ENCODE measurements at regions not wholly inside any gene's neighbourhood (a gene's known extent, or its start where the extent isn't known, plus 50 kb on each side); places are given as distances from the start of the nearest gene placed in this dataset.
A peak's percentile ranks its signal among the peaks of the same experiment; 100 is the strongest.

DNA sequence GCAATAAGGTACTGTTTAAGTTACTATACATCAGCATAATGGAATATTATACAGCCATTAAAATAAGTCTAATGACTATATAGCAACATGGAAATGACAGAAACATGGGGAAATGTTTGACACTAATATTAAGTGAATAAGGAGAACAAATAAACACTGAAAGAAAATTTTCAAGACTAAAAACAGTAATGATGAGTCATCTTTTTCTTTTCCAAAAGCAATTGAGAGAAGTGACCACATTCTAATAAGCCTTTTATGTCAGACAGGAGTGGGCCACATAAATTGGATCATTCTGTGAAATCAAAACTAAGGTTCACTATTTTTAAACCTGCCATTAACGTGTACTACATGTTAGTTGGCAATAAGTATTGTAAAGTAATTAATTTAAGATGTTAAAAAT, 187.5 kb downstream of the AHR start:
- intact Hi-C loops (cut with DNase I): no loop called here
- peak overlapping the region in 1 of 3 donors; percentile 98 for H3K27ac ChIP-seq
- ATAC-seq: no peak
- no peaks in the 10 kb centered on the region for H3K36me3 ChIP-seq
- no peaks in the 10 kb centered on the region for H3K9me3 ChIP-seq
- 88% methylated on average over 1 of the region's 1 CpG for WGBS (ENCODE audit: insufficient coverage, low coverage, low lambda C conversion rate, missing lambda C conversion rate)
- TF ChIP-seq CTCF (IDR thresholded peaks at IDR 0.05) (no peak), POLR2A (IDR thresholded peaks at IDR 0.05) (no peak)
- H3K4me1 ChIP-seq: peaks cover 0 to 28% (median 10%) of the 10 kb centered on the region in 4 donors
- no peaks in the 10 kb centered on the region for H3K27me3 ChIP-seq
- H3K4me3 ChIP-seq: no peak overlapping the region
- DNase-seq: no peak

GRCh38 chr7:17486835-17487234, 188.4 kb downstream of the AHR start:
- intact Hi-C loops (cut with DNase I): no loop called here

GRCh38 chr7:17487343-17487742, 188.9 kb downstream of the AHR start:
- peak in 1 of 4 donors; percentile 21 for TF ChIP-seq CTCF (IDR thresholded peaks at IDR 0.05)
- TF ChIP-seq POLR2A (IDR thresholded peaks at IDR 0.05): no peak
- DNase-seq: no peak
- intact Hi-C loops (cut with DNase I): no loop called here
- Histone ChIP-seq H3K4me1 (peaks cover 0 to 28% (median 10%) of the 10 kb centered on the region in 4 donors), H3K36me3 (no peaks in the 10 kb centered on the region), H3K27ac (peak overlapping the region; percentile 58 to 98 (median 89)), H3K27me3 (no peaks in the 10 kb centered on the region), H3K9me3 (no peaks in the 10 kb centered on the region), H3K4me3 (no peak overlapping the region)
- 47% methylated on average over 2 of the region's 2 CpGs for WGBS (ENCODE audit: insufficient coverage, low coverage, low lambda C conversion rate, missing lambda C conversion rate)
- peak; percentile 68 to 83 (median 75) for ATAC-seq

More at GRCh38 chr7:17486835-17487234, 188.4 kb downstream of the AHR start:
- no peaks in the 10 kb centered on the region for H3K27me3 ChIP-seq
- no peaks in the 10 kb centered on the region for H3K36me3 ChIP-seq
- WGBS (ENCODE audit: insufficient coverage, low coverage, low lambda C conversion rate, missing lambda C conversion rate): 53% methylated on average over 2 of the region's 2 CpGs
- peak in 1 of 3 donors; percentile 63 for DNase-seq
- no peaks in the 10 kb centered on the region for H3K9me3 ChIP-seq
- H3K4me3 ChIP-seq: no peak overlapping the region
- peak; percentile 89 to 95 (median 91) for ATAC-seq
- peaks cover 0 to 28% (median 10%) of the 10 kb centered on the region in 4 donors for H3K4me1 ChIP-seq
- peak overlapping the region; percentile 58 to 98 (median 89) for H3K27ac ChIP-seq
- TF ChIP-seq CTCF (IDR thresholded peaks at IDR 0.05): no peak
- TF ChIP-seq POLR2A (IDR thresholded peaks at IDR 0.05): no peak

DNA sequence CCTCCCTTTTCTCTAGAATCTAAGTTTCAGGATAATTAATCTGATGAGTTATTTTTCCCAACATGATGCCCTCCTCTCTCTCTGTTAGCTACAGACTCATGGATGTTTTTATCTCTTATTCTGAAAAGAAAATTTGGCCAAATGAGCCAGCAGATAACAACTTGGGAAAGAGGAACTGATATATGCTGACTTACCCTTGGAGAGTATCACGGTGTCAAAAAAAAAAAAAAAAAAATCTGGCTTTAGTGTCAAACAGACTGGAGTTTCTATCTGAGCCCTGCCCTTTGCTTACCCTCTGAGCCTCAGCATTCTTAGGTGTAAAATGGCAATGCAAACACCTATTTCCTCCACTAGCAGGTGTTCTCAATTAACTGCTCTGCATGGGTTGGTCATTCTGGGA, 190.4 kb downstream of the AHR start:
- no peak for TF ChIP-seq POLR2A (IDR thresholded peaks at IDR 0.05)
- TF ChIP-seq CTCF (IDR thresholded peaks at IDR 0.05): no peak
- H3K36me3 ChIP-seq: no peaks in the 10 kb centered on the region

GRCh38 chr7:17489961-17490360, 191.5 kb downstream of the AHR start:
- DNase-seq: no peak
- H3K27me3 ChIP-seq: no peaks in the 10 kb centered on the region
- TF ChIP-seq CTCF (IDR thresholded peaks at IDR 0.05) (no peak), POLR2A (IDR thresholded peaks at IDR 0.05) (no peak)
- H3K36me3 ChIP-seq: no peaks in the 10 kb centered on the region
- H3K9me3 ChIP-seq: no peaks in the 10 kb centered on the region
- H3K4me1 ChIP-seq: peaks cover 0 to 28% (median 10%) of the 10 kb centered on the region in 4 donors
- 68% methylated on average over 4 of the region's 4 CpGs for WGBS (ENCODE audit: insufficient coverage, low coverage, low lambda C conversion rate, missing lambda C conversion rate)
- no peak overlapping the region for H3K4me3 ChIP-seq
- no peak overlapping the region for H3K27ac ChIP-seq
- peak in 3 of 4 donors; percentile 6 to 37 (median 16) for ATAC-seq
- intact Hi-C loops (cut with DNase I): no loop called here

More for the DNA sequence above, 190.4 kb downstream of the AHR start:
- peaks cover 0 to 28% (median 10%) of the 10 kb centered on the region in 4 donors for H3K4me1 ChIP-seq
- H3K4me3 ChIP-seq: no peak overlapping the region
- 31% methylated on average over 1 of the region's 1 CpG for WGBS (ENCODE audit: insufficient coverage, low coverage, low lambda C conversion rate, missing lambda C conversion rate)
- no peaks in the 10 kb centered on the region for H3K9me3 ChIP-seq
- DNase-seq: no peak
- intact Hi-C loops (cut with DNase I): no loop called here
- H3K27me3 ChIP-seq: no peaks in the 10 kb centered on the region
- no peak overlapping the region for H3K27ac ChIP-seq
- no peak for ATAC-seq

All from right lobe of liver (tissue), 6 donors.